HepG2 (cell line): ENCODE measurements at regions not wholly inside any gene's neighbourhood (a gene's known extent, or its start where the extent isn't known, plus 50 kb on each side); places are given as distances from the start of the nearest gene placed in this dataset.

ENCODE experiments used
- CHD2 ChIP-seq: IDR thresholded peaks from 2 replicates; pipeline ENCODE4 v1.6.1; 2011; ENCODE audit warnings: low read depth, low read length, improper control_type of control experiment
- EZH2 ChIP-seq: conservative IDR thresholded peaks from 2 replicates; pipeline ENCODE4 v1.6.1; 2012; ENCODE audit warnings: mild to moderate bottlenecking, low read depth, low read length, moderate library complexity
- HDAC6 ChIP-seq: fragments of 200-600 bp; sonication (generic); IDR thresholded peaks from 2 replicates; pipeline ENCODE4 v1.7.0; 2017; ENCODE audit warnings: mild to moderate bottlenecking, antibody characterized with exemption, low read length, low read depth
- MAFG ChIP-seq: sonication (generic); formaldehyde crosslinking; IDR thresholded peaks from 2 replicates; pipeline ENCODE4 v1.5.1; 2020; ENCODE audit warnings: mild to moderate bottlenecking, missing genetic modification reagents
- POLR2A ChIP-seq, 2 experiments: IDR thresholded peaks; 2 replicates each; pipeline ENCODE4 v1.6.1; 2011; ENCODE audit warnings: low read depth in 2 of 2, low read length in 2 of 2, mild to moderate bottlenecking in 1 of 2, moderate library complexity in 1 of 2; ENCODE audit not compliant: insufficient read depth in 1 of 2
- POLR2AphosphoS2 ChIP-seq: IDR thresholded peaks from 2 replicates; pipeline ENCODE4 v1.6.1; 2011; ENCODE audit warnings: low read depth, low read length, improper control_type of control experiment
- SUZ12 ChIP-seq: fragments of 150-350 bp; IDR thresholded peaks from 2 replicates; pipeline ENCODE4 v1.6.1; 2014; ENCODE audit warnings: low read depth, low read length
- ZBTB7A ChIP-seq: sonication (generic); formaldehyde crosslinking; IDR thresholded peaks from 2 replicates; pipeline ENCODE4 v1.8.0; 2022; ENCODE audit warnings: mild to moderate bottlenecking, missing genetic modification reagents
- ZNF260 ChIP-seq: sonication (generic); formaldehyde crosslinking; IDR thresholded peaks from 2 replicates; pipeline ENCODE4 v1.4.0; 2020; ENCODE audit warnings: missing genetic modification reagents, low read depth, mild to moderate bottlenecking, borderline replicate concordance
- ZNF720 ChIP-seq: sonication (generic); formaldehyde crosslinking; IDR thresholded peaks from 2 replicates; pipeline ENCODE4 v1.4.0; 2020; ENCODE audit warnings: missing genetic modification reagents
- ZNF792 ChIP-seq: IDR thresholded peaks from 2 replicates; pipeline ENCODE4 v1.6.1; 2016
- TF ChIP-seq, protein P1 (sequence below): sonication (generic); formaldehyde crosslinking; IDR thresholded peaks from 2 replicates; pipeline ENCODE4 v1.5.0; 2020; ENCODE audit warnings: mild to moderate bottlenecking, missing genetic modification reagents, moderate library complexity

GRCh38 chr3:74003734-74004133 is 379.0 kb upstream of the PDZRN3 start:
- TF ChIP-seq EZH2 (no peak), ZNF720 (no peak), POLR2AphosphoS2 (no peak), SUZ12 (no peak), CHD2 (no peak), ZBTB7A (CRISPR knock-in tag) (no peak), POLR2A (IDR thresholded peaks at IDR 0.05; ENCODE audit: insufficient read depth in 1 of 2, low read depth in 2 of 2, low read length in 2 of 2) (no peak), ZNF792 (CRISPR knock-in tag) (no peak), ZNF260 (no peak), HDAC6 (no peak), MAFG (no peak)
- TF ChIP-seq, protein P1, sequence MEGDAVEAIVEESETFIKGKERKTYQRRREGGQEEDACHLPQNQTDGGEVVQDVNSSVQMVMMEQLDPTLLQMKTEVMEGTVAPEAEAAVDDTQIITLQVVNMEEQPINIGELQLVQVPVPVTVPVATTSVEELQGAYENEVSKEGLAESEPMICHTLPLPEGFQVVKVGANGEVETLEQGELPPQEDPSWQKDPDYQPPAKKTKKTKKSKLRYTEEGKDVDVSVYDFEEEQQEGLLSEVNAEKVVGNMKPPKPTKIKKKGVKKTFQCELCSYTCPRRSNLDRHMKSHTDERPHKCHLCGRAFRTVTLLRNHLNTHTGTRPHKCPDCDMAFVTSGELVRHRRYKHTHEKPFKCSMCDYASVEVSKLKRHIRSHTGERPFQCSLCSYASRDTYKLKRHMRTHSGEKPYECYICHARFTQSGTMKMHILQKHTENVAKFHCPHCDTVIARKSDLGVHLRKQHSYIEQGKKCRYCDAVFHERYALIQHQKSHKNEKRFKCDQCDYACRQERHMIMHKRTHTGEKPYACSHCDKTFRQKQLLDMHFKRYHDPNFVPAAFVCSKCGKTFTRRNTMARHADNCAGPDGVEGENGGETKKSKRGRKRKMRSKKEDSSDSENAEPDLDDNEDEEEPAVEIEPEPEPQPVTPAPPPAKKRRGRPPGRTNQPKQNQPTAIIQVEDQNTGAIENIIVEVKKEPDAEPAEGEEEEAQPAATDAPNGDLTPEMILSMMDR (CRISPR knock-in tag), result no peak
